ENCODE measurements at regions not wholly inside any gene's neighbourhood (a gene's known extent, or its start where the extent isn't known, plus 50 kb on each side); places are given as distances from the start of the nearest gene placed in this dataset.

- CTCF ChIA-PET, result no interaction called here
- no peak for DNase-seq (ENCODE audit: low read depth)
- no peak for TF ChIP-seq CTCF (IDR thresholded peaks at IDR 0.05; ENCODE audit: insufficient read depth, low read depth, low read length)
- Histone ChIP-seq H3K4me3 (ENCODE audit: low read depth, low read length) (no peak overlapping the region), H3K27me3 (ENCODE audit: control insufficient read depth, insufficient read depth, low read length) (no peaks in the 10 kb centered on the region), H3K36me3 (ENCODE audit: control insufficient read depth, insufficient read depth, low read length) (no peaks in the 10 kb centered on the region)
- POLR2A ChIA-PET, result no interaction called here
These were observed 227.7 kb upstream of the TENM4 start for GRCh38 chr11:79668575-79668974.

GRCh38 chr11:79667380-79667779 lies 226.6 kb upstream of the TENM4 start:
- no peaks in the 10 kb centered on the region for H3K27me3 ChIP-seq (ENCODE audit: control insufficient read depth, insufficient read depth, low read length)
- H3K36me3 ChIP-seq (ENCODE audit: control insufficient read depth, insufficient read depth, low read length), result no peaks in the 10 kb centered on the region
- DNase-seq (ENCODE audit: low read depth), result no peak
- no peak for TF ChIP-seq CTCF (IDR thresholded peaks at IDR 0.05; ENCODE audit: insufficient read depth, low read depth, low read length)
- ChIA-PET CTCF (no interaction called here), POLR2A (no interaction called here)
- H3K4me3 ChIP-seq (ENCODE audit: low read depth, low read length), result no peak overlapping the region

- DNase-seq (ENCODE audit: low read depth), result no peak
- TF ChIP-seq CTCF (IDR thresholded peaks at IDR 0.05; ENCODE audit: insufficient read depth, low read depth, low read length), result no peak
- Histone ChIP-seq H3K4me3 (ENCODE audit: low read depth, low read length) (no peak overlapping the region), H3K27me3 (ENCODE audit: control insufficient read depth, insufficient read depth, low read length) (no peaks in the 10 kb centered on the region), H3K36me3 (ENCODE audit: control insufficient read depth, insufficient read depth, low read length) (no peaks in the 10 kb centered on the region)
- CTCF ChIA-PET, result no interaction called here
- POLR2A ChIA-PET, result no interaction called here
These were observed 222.2 kb upstream of the TENM4 start for GRCh38 chr11:79663017-79663416.

- CTCF ChIA-PET, result no interaction called here
- Histone ChIP-seq H3K27me3 (ENCODE audit: control insufficient read depth, insufficient read depth, low read length) (no peaks in the 10 kb centered on the region), H3K36me3 (ENCODE audit: control insufficient read depth, insufficient read depth, low read length) (no peaks in the 10 kb centered on the region), H3K4me3 (ENCODE audit: low read depth, low read length) (no peak overlapping the region)
- no peak for TF ChIP-seq CTCF (IDR thresholded peaks at IDR 0.05; ENCODE audit: insufficient read depth, low read depth, low read length)
- POLR2A ChIA-PET, result no interaction called here
- DNase-seq (ENCODE audit: low read depth), result no peak
These were observed 220.5 kb upstream of the TENM4 start for GRCh38 chr11:79661373-79661772.

- no peaks in the 10 kb centered on the region for H3K27me3 ChIP-seq (ENCODE audit: control insufficient read depth, insufficient read depth, low read length)
- CTCF ChIA-PET, result no interaction called here
- H3K4me3 ChIP-seq (ENCODE audit: low read depth, low read length), result no peak overlapping the region
- DNase-seq (ENCODE audit: low read depth), result no peak
- TF ChIP-seq CTCF (IDR thresholded peaks at IDR 0.05; ENCODE audit: insufficient read depth, low read depth, low read length), result no peak
- POLR2A ChIA-PET, result no interaction called here
- H3K36me3 ChIP-seq (ENCODE audit: control insufficient read depth, insufficient read depth, low read length), result no peaks in the 10 kb centered on the region
These were observed 208.1 kb upstream of the TENM4 start for GRCh38 chr11:79648766-79649520.
